HG03575 (cell line): ENCODE measurements at regions not wholly inside any gene's neighbourhood (a gene's known extent, or its start where the extent isn't known, plus 50 kb on each side); places are given as distances from the start of the nearest gene placed in this dataset.

Experiments
- ATAC-seq: cut with Tn5 transposase; IDR thresholded peaks from one replicate; pipeline ENCODE4 v1.9.1; 2021; ENCODE audit not compliant: unreplicated experiment, insufficient number of reproducible peaks, low FRiP score; ENCODE audit errors: extremely low read depth

DNA sequence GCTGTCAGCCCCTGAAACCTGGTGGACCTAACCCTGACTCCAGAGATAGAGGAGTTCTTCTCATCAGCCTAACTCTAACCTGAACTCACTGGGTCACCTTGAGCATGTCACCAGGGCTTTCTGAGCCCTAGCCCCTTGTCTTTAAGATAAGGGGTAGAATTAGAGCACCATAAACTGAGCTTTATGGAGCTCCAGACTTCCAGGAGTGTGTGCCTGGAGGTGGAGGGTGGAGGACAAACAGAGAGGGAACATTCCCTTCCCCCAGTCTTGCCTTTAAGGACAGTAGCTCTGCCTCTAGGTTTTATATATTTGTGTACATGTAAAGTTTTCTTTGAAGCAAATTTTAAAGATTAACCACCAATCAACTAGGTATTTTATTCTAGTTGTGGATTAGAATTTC is 83.9 kb upstream of the PACRGL start:
- ATAC-seq = no peak

DNA sequence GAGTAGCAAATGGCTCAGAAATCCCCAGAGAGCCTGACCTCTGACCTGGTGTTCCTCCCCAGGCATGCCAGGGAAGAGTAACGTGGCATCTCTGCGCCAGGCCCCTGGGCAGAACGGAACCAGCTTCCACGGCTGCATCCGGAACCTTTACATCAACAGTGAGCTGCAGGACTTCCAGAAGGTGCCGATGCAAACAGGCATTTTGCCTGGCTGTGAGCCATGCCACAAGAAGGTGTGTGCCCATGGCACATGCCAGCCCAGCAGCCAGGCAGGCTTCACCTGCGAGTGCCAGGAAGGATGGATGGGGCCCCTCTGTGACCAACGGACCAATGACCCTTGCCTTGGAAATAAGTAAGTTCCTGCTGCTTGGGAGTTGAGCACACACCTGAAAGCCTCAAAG is 83.4 kb upstream of the PACRGL start:
- no peak for ATAC-seq

DNA sequence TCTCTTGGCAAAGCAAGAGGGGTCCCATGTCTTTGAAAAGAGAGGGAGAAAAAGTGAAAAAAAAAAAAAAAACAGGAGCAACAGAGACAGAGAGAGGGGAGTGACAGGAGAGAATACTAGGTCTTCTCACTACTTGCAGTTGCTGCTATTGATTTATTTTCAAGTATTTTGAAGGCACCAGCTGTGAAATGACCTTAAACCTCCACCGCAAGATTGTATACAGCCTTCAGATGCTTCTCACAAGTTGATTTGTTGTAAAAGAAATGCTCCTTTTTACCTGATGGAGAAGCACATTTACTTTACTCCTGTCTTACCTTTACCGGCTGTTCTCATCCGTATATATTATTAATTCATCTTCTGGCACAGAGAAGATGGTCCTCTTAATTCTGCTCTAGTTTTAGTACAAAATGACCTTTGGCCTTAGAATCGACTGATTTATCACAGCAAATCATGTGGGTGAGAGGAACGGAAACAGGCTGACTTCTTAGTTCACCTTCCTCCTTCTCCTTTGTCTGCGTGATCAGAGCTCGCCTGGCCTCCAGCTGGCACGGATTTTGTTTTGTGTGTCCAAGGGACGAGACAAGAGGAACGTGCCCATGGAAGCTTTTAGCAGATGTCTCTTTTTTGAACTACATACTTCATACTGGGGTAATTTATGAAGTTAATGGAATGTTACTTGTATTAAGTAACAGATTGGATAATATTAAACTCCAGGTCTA is 82.4 kb upstream of the PACRGL start:
- ATAC-seq = no peak

DNA sequence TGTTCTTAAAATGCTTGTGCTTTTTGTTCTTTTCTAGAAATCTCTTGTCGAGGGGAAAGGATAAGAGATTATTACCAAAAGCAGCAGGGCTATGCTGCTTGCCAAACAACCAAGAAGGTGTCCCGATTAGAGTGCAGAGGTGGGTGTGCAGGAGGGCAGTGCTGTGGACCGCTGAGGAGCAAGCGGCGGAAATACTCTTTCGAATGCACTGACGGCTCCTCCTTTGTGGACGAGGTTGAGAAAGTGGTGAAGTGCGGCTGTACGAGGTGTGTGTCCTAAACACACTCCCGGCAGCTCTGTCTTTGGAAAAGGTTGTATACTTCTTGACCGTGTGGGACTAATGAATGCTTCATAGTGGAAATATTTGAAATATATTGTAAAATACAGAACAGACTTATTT is 81.5 kb upstream of the PACRGL start:
- no peak for ATAC-seq

DNA sequence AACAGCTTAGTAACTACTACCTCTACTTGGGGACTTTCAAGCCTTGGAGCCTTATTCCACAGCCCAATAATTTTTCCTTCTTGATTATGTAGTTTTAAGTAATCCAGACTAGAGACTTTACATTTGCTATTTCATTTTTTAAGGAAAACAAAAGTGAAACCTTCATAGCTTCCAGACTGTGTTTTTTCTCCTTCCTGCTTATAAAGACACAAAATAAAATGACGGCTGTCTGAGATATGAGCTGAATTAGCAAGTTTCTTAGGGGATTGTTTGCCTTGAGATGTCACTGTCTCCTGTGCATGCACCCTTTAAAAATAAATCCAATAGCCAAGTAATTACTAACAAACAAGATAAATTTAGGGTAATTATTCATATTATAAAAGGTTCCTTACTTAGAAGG is 78.8 kb upstream of the PACRGL start:
- no peak for ATAC-seq

DNA sequence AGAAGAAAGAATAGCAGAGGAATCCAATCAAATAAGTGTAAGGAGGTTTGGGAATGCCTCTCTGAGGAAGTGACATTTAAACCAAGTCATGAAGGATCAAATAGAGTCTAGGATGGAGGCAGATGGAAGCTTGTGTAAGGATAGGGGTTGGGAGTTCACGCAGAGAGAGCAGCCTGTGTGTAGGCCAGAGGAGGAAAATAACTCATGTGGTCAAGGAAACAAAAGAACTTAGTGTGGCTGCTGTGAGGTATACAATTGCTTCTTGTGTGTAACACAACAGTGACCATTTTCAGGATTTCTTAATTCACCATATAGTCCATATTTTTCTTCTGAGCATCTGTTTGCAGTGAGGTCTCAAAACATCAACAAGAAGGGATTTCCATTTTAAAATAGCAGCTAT is 77.6 kb upstream of the PACRGL start:
- no peak for ATAC-seq

DNA sequence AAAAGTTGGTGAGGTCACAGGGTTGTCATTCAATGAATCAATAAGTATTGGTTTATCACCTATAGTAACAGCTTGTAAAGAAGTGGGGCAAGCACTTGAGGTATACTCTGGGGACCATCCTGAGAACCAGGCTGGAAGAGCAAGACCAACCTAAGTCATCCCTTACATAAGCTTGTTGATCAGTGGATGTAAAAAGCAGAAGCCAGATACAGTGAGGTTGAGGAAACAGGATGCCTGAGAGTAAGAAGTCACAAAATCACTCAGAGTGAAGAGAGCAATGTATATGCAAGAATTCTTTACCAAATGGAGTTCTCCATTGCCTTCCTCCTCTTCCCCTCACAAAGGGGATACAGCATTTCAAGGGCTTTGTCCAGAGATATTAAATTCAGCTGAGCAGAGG is 76.3 kb upstream of the PACRGL start:
- no peak for ATAC-seq

DNA sequence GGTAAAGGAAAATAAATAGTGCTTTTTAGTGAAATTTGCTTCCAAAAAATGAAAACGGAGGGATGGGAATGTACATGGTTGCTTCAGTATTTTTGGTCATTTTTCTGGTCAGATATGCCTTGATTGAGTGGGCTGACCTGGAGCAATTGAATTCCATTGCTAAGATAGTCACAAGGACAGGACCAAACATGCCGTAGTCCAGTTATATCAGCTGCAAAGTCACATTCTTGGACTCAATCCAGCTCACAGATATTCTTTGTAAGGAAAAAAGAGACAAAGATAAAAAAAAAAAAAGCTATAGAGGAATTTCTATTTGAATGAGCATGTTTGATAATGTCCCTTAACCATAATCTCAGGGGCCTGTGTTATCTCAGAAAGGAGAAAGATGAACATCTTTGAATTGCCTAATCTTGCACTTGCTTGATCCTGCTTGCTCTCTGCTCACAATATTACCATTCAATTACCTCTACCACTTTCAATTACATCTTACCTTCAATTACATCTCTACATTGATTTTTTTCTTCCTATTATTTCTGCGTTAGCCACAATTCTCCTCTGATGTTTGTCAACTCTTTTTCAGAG is 75.4 kb upstream of the PACRGL start:
- ATAC-seq = no peak

DNA sequence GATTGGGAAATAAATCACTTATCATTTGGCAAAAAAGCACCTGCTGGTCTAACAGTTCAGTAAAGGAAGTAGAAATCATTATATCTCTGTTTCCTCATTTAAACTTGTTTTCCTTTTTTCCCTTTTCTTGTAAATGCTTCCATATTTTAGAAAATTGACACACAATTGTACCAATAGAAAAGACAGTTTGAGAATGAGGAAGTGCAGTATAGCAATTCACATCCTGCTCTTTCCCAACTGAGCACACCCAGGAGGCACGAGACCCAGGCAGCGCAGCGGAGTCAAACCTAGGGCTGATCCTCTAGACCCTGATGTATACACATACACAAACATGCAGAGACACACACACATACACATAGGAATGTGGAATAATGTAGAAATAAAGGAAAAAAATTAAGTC is 74.8 kb upstream of the PACRGL start:
- no peak for ATAC-seq

DNA sequence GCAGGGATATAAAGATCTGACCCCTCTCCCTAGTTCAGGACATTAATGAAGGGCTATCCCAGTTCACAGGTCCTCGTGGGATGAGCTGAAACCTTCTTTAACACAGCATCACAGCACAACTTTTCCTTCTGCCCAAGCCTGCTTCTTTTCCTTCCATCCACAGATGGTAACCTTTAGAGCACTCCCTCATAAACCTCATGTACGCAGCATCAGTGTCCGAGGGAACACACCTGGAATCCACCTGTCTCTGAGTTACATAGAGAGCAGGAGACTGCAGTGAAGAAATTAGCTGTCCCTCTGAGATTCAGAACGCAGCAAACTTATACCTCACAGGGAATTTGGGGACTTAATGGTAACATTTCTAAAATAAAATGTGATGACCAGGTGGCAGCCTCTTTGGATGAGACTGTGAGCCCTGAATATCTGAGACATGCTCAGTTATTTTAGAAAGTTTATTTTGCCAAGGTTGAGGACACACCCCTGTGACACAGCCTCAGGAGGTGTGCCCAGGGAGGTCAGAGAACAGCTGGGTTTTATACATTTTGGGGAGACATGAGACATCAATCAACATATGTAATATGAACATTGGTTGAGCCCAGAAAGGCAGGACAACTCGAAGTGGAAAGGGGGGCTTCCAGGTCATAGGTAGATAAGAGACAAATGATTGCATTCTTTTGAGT is 73.8 kb upstream of the PACRGL start:
- no peak for ATAC-seq

DNA sequence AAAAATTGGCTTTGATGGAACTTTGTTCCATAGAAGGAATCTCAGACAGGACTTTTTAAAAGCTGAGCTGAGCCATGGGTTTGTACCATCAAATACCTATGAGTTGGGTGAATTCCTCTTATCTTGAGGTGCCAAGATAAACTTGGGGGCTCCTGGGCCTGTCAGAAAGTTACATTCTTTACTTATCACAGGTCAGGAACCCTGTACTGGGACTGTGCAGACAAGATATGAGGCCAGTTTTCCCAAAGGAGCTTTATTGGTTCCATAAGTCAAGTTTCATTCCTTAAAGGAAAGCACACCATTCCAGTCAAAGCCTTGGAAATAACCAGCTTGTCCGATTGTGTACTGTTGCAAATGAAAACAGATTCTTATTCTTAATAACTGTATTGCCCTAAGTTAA is 72.4 kb upstream of the PACRGL start:
- ATAC-seq = no peak

DNA sequence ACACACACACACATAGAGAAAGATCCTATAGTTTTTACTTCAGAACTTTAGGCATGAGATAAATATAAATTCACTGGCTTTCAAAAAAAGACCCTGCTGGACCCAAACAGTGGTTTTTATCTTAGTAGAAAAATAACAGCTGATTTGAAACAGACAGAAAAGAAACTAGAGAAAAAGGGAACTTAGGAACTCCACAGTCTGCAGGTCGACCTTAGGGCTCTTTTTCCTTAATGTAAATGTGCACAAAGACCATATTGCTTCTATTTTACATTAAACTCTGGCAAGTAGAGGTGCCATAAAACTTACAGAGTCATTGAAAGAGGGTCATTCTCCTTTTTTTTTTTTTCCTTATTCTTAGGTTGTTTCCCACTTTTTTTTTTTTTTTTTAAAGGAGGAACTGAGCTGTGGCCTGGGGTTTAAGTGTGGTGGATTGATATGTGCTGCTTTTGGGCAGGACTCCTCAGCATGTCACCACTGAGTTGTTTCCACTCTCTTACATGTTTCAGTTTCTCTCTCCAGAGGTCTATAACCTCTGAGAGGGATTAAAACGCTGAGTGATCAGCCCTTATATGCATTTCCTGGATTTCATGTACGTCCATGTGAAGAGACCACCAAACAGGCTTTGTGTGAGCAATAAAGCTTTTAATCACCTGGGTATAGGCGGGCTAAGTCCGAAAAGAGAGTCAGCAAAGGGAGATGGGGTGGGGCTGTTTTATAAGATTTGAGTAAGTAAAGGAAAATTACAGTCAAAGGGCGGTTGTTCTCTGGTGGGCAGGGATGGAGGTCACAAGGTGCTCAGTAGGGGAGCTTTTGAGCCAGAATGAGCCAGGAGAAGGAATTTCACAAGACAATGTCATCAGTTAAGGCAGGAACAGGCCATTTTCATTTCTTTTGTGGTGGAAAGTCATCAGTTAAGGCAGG is 70.8 kb upstream of the PACRGL start:
- ATAC-seq = no peak

DNA sequence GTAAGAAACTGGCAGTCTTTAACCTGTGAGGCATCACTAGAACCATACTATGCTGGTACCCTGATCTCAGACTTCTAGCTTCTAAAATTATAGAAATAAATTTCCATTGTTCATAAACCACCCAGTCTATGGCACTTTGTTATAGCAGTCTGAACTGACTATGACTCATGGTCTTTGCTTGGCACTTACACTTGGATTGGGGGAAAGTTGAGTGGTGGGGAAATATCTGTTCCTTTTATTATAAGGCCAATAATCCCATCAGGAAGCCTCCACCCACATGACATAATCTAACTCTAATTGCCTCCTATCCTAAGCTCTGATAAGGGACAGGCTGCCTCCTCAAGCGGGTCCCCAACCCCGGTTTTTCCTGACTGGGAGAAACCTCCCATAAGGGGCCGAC is 61.4 kb upstream of the PACRGL start:
- no peak for ATAC-seq

DNA sequence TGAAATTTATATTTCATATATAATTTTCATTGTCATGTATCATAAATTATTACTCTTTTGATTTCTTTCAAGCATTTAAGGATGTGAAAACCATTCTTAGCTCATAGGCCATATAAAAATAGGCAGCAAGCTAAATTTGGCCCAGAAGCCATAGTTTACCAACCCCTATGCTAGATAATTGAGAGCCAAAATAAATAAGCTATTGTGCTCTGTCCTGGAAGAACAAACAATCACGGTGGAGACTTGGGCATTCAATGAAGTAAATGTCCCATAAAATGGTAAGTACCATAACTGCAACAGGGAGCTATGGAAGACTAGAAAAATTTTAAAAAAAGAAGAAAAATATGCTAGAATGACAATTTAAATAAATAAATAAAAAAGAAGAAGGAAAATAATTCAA is 60.9 kb upstream of the PACRGL start:
- ATAC-seq = no peak

DNA sequence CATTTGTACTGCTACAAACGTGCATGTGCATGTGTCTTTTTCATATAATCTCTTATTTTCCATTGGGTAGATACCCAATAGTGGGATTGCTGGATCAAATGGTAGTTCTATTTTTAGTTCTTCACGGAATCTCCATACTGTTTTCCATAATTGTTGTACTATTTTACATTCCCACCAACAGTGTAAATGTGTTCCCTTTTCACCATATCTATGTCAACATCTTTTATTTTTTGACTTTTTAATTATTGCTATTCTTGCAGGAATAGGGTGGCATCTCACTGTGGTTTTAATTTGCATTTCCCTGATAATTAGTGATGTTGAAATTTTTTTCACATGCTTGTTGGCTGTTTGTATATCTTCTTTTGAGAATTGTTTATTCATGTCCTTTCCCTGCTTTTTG is 59.3 kb upstream of the PACRGL start:
- ATAC-seq = no peak

DNA sequence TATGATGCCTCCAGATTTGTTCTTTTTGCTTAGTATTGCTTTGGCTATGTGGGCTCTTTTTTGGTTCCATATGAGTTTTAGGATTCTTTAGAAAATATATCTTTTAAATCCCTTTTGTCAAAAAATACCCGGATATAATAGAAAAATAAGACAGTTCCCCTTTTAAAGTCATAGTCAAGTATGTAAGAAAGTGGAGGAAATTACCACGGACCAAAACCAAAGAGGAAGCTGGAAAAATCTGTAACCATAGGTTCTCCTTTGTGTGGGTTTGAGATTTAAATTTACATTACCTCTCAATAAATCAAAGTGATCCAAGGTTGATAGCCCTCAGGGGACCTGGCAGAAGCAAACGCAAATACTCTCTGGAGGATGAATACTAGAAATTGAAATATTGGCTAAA is 58.3 kb upstream of the PACRGL start:
- ATAC-seq = no peak

DNA sequence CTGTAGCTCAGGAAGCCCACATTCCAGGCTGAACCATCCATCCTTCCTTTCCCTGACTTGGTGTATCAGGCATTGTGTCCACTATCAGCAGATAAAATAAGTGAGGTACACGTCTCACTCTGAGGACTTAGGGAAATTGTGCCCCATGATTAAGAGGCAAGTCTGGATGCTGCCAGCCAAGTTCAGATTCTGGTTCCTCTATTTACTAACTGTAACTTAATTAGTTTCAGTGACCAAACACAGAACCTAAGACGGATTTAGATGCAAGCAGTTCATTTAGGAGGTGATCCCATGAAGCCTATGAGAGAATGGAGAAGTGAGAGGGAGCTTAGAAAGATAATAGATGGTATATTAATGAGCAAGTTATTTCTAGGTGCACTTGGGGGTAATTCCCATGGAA is 56.6 kb upstream of the PACRGL start:
- no peak for ATAC-seq

DNA sequence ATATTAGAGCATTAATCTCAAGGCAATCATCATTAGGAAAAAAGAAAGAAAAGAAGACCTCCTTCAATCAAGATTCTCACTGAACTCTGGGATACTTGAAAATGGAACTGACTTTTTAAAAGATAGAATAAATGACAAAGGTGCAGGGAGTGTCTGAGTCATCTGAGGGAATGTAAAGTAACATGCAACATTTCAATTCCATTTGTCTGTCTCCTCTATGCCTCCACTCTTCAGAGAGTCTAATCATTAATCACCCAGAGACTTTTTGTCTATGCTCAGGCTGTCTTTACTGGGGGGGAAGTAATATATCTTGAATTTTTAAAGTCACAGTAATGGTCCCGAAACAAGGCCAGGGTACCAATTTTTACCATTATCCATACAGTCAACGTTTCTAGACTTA is 55.0 kb upstream of the PACRGL start:
- ATAC-seq = no peak

DNA sequence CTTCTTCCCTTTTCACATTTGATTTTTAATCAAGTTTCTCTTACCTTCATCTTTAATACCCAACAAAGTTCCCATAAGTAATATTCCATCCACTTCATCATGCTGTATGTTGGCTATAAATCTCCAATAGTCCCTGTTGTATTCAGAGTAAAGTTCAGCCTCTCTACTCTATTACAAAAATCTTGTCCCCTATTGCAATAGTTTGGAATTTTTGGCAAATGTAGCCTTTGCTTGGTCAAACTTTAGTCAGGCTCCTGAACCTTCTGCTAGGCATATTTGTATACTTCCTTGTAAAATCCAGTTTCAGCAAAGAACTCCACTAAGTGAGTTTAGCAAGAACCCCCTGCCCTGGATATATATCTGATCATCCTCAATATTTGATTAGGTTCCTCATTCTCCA is 54.0 kb upstream of the PACRGL start:
- no peak for ATAC-seq
